ENCODE measurements at regions not wholly inside any gene's neighbourhood (a gene's known extent, or its start where the extent isn't known, plus 50 kb on each side); places are given as distances from the start of the nearest gene placed in this dataset.

DNA sequence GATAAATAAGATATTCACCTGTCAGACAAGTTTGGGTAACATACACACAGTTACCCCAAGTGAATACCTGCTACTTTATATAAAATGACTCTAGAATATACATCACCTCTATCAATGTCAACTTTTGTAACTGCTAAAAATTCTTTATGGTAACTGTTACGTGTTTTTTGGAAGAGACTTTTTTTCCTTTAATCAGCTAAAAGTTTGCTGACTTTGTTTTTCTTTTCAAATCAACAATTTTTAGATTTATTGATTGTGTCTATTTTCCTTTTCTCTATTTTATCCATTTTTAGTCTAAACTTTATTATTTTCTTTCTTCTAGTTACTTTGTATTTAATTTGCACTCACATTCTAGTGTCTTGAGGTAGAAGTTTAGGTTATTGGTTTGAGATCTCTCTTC, 1106.6 kb upstream of the LCORL start:
- ATAC-seq, result no peak
- DNase-seq (ENCODE audit: low spot score), result no peak

DNA sequence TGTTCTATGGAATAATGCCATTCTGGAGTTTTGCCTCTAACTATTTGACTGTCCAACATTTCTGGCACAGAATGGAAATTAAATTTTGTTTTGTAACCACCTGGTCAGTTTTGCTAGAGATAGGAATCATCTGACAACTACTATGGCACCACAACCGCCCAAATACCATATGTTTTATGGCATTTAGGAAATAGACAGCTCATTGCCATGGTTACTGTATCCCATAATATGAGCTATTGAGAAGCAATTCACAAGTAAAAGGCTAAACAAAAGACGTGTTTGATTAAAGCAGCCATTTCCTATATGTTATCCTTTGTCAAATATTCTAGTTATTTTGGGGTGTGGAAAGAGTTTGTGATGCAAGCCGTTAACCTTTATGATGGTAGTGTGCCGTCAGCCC, 1105.3 kb upstream of the LCORL start:
- DNase-seq (ENCODE audit: low spot score) (no peak), ATAC-seq (no peak)

DNA sequence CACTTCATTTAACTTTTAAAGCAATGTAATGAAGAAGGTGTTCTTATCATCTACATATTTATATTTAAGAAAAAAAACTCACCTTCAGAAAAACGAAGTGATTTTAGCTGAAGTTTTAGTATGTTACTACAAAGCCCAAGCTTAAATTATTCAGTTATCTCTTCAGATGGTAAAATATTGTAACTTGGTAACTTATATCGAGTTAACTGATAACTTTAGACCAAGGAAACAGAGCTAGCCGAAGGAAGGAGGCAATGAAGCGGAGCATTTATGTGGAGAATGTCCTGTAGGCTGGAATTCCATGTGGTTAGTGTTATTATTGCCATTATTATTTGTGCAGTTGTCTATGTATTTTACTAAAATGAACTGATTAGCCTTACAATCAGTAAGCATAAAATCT, 1102.1 kb upstream of the LCORL start:
- DNase-seq (ENCODE audit: low spot score) (no peak), ATAC-seq (no peak)

DNA sequence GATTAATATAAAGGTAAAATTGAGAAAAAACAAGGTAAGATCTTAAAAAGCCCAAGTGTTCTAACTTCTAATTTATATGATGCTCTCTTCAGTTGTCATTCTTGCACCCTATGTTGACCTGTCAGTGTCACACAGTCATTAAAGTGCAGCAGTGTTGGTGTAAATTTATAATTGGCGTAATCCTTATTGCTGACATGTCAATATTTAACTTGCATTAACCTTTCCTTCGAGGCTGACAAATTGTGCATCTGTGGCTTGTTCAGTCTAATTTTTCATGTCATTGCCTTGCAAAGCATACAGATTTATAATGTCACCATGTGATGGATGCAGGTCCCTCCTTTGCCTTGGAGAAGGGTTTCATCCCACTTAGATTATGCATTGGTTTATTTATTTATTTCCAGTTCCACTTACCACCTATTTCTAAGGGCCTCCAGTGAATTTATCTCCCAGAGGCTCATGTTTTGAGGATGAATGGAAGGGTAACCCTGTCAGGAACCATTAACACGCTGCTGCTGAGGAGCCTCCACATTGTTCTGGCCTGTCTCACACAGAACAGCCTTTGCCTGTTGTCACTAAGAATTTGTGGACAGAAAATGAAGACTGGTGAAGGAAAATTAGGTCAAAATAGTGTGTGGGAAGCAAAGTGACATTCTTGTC, 1098.5 kb upstream of the LCORL start:
- ATAC-seq, result no peak

DNA sequence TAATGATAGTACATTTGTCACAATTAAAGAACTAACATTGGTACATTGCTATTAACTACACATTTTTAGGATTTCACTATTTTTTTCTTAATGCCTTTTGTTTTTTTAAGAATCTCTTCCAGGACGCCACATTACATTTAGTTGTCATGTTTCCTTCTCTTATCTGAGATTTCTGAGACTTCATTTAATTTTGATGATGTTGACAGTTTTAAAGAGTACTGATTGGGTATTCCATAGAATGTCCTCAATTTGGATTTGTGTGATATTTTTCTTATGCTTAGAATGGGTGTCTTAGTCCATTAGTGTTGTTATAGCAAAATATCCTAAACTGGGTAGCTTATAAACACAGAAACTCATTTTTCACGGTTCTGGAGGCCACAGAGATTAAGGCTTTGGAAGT, 1095.5 kb upstream of the LCORL start:
- DNase-seq (ENCODE audit: low spot score), result no peak
- no peak for ATAC-seq

More for the DNA sequence above, 1098.5 kb upstream of the LCORL start:
- DNase-seq (ENCODE audit: low spot score), result no peak

DNA sequence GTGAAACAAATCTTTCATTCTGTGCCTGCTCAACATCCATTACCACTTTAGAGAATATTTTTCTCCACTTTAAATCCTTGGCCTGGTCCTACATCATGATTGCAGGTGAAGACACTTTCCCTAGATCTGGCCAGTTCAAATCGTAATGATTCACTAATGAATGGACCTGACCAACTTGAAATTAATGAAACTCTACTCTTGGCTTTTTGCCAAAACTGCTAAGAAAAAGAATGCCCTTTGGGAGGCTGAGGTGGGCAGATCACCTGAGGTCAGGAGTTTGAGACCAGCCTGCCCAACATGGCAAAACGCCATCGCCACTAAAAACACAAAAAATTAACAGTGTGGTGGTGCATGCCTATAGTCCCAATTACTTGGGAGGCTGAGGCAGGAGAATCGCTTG, 1082.6 kb upstream of the LCORL start:
- ATAC-seq, result no peak

DNA sequence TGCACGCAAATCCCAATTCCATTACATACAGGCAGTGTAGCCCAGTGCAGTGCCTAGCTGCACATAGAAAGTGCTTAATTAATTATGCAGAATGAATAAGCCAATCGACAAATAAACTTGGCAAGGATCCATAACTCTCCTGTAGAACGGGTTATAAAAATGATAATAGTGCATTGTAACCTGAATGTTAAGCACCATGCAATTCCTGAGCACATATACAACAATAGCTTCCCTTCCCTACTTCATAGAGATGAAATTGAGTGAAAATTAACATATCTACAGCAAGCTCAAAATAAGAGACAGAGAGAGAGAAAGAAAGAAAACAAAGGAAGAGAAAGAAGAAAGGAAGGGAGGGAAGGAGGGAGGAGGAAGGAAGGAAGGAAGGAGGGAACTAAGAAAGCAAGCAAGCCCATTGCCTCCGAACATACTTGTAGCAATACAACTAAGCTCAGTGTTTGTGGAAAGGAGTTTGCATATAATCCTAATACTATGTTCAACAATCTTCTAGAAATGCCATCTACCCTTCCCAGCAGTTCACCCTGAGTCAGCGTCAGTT, 1074.0 kb upstream of the LCORL start:
- ATAC-seq, result no peak
- DNase-seq (ENCODE audit: low spot score), result no peak

More for the DNA sequence above, 1082.6 kb upstream of the LCORL start:
- no peak for DNase-seq (ENCODE audit: low spot score)

DNA sequence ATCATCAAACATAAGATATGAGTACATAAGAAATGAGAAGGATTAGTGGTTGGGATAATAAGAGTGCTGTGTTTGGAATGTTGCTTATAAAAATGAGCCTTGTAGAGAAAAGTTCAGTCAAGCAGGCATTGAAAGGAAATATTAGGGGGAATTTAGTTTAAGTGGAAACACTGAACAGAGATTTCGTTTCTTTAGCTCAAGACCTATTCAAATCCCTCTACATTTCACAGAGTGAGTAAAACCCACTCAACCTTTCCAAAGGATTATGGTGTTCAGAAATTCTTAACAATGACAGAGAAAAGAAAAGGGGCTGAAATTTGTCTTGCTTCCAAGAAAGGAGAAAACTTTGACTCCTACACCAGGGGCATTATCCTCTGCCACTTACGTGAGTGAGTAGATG, 1072.4 kb upstream of the LCORL start:
- ATAC-seq (no peak), DNase-seq (ENCODE audit: low spot score) (no peak)

DNA sequence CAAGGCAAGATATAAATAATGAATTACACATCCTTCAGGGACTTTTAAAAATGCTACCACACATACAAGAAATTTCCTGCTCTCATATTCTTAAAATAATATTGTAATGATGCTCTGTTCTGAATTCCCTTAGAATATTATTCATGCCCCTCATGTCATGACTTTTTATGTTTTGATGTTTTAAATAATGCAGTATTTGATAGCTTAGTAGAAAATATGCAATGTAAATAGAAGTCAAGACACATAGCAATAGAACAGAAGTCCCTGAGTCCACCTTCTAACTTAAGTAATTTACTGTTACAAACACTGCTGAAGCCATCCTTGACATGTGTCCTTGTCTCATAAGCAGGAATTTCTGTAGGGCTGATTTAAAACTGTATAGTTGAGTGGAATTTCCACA, 1071.2 kb upstream of the LCORL start:
- no peak for DNase-seq (ENCODE audit: low spot score)
- no peak for ATAC-seq

DNA sequence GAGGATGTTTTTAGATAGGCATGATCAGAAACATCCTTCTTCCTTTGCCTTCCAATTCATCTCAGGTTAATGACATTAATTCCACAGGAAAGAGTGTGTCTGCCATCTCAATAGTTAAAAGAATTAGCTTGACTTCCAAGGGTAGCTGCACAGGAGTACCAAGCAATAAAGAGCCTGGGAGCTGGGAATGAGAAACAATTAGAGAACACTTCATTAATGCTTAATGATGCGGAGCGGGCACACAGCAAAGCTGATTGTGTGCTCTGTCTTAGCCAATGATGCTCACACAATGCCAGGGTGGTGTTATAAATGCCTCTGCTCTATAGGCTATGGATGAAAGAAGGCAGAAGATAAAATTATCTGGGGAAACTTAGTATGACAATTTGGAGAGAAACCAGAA, 1052.5 kb upstream of the LCORL start:
- DNase-seq (ENCODE audit: low spot score), result no peak
- no peak for ATAC-seq

DNA sequence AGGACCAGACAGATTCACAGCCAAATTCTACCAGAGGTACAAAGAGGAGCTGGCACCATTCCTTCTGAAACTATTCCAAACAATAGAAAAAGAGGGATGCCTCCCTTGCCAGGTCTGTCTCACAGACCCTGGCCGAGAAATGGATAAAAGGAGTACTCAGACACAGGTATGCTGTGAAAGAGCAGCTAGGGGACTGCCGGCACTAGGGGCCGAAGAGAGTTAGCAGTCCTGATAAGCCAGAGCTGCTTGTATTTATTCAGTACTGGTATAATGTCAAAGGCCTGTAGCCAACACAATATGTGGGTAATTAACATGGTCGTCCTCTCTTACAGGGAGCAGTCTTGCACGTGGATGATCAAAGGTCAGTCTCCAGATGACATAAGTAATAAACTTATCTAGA, 1042.1 kb upstream of the LCORL start:
- DNase-seq (ENCODE audit: low spot score) (no peak), ATAC-seq (no peak)

DNA sequence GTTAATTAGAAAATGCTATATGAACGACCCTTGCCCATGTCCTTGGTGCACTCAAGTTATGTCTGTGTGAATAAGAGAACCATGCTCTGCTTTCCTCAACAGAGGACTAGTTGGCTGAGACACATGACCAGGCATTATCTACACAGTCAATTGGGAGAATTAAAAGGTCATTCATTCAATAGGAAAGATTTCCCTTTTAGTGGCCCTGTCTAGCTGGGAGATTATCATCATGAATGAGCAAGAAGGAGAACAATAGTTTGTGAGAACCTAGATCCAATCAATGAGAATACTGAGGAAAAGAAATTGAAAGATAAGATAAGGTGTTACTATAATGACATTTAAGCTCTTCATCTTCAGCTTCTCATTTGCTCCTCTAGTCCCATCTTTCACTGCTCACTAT, 1033.4 kb upstream of the LCORL start:
- DNase-seq (ENCODE audit: low spot score) (no peak), ATAC-seq (no peak)

DNA sequence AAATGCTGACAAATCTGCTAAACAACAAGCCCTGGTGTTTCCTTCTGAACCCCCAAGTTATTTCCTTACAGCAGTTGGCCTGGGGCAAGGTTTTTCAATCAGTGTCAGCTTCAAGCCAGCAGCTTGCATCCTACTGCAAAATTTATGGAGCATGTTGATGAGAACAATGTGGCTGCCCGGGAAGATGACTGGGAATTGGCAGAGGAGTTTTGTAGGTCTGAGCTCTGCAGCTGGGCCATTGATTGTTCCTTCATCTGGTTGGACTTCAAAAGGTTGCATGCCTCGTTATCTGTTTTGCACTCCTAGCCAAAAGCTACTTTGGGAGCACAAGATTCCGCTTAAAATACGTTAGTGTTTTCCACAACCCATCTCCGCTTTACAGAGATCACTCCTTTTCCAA, 1030.3 kb upstream of the LCORL start:
- DNase-seq (ENCODE audit: low spot score) (no peak), ATAC-seq (no peak)

DNA sequence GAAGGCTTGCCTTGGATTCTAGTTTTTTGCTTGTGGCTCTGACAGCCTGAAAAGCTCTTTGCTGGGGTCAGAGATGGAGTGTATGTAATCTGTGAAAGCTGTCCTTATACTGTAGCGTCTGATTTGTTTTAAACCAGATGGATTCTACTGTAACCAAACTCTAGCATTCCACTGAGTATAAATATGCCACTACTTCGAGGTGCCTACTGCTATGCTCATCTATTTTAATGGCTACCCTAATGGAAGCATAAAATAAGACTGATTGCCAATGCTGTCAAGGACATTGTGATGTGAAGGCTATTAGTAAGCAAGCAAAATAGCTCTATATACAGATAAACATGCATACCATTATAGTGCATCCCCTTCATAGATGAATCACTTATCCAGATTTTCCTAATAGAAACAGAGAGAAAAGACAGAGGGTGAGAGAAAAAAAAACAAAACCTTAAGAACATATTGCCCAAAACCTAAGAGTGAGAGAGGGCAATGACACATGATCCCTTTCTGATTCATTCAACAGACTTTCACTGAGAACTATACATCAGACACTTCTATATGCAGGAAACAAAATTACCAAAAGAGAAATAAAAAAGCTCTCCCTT, 1025.8 kb upstream of the LCORL start:
- DNase-seq (ENCODE audit: low spot score), result no peak
- ATAC-seq, result no peak

DNA sequence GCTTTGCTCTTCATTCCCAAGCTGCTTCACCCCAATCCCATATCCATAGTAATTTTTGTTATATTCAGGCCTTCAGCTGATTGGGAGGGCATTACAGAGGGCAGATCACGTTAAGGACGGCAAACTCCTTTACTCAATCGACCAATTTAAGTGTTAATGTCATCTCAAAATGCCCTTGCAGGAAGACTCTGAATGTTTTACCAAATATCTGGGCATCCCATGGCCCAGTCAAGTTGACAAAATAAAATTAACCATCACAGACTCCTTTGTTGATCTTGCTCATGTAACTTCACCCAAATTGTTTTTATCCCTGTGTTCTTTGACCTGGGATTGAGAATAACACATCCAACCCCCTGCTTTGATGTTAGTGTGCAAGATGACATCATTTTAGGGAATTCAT, 1018.3 kb upstream of the LCORL start:
- DNase-seq (ENCODE audit: low spot score), result no peak
- no peak for ATAC-seq

DNA sequence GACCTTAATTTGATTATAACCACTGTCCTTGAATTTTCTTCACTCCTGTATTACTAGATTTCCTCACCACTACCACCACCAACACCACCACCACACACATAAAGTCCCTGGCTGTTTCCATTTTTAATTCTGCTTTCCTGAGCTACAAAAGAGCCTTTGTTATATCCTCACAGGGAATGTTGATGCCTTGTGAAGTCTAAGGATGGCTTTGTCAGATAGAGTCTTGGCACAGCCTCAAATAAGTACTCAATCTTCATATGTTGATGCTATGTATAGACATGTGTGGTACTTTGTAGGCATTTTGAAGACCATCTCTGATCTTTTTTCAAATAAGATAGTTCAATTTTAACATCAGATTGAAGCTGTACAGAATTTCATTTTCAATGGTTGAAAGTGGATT, 1016.7 kb upstream of the LCORL start:
- DNase-seq (ENCODE audit: low spot score) (no peak), ATAC-seq (no peak)

DNA sequence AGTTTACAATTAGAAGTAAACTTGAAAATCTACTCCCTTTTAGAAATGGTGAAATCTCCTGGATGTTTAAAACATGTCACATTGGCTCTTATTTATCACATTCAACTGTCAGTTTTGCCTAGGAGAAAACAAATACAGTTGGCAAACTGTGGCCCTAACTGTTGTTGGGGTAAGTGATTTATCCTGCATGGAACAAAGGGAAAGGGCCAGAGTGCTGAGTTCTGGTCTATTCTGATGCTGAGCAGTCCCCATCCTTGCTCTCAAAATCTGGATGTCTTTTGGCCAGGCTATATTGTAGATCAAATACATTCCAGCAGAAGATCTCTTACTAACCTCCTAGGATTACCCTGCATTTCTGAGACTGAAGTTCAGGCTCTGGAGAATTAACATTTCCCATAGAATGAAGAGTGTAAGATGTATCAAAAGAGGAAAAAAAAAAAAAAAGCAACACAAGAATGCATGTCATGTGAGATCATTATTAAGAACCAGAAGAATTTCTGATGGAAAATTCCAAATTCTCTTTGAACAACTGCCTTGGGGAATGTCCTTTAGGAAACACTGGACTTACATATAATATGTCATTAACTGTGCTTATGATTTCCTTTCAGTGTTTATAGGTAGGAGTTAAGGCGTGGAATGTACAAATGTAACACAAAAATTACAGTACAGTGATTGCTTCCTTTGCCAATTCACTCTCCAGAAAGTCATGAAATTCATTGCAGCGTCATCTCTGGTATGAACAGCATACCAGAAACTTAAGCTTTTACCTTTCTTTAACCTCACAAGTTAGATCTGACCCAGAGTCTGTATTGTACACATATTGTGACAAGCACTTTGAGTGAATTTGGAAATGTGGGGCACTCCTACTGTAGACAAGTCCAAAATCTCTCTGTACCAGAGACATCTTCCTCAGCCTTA, 1012.5 kb upstream of the LCORL start:
- ATAC-seq, result no peak

DNA sequence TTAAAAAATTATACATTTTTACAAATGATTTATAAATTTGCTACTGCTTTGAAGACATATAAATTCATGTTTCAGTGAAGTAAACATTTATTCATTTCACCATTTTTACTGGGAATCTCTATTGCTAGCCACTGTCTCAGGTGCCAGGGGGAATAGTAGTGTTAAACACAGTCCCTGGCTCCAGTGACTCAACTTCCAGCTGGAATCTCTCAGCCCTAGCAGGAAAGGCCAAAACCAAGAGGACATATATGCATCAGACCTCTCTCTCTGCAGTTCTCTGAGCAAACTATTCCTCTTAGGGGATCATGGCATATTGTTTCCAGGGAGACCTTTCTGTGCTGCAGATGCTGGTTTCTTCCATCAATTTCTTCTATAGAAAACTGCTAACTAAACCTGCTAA, 1009.0 kb upstream of the LCORL start:
- DNase-seq (ENCODE audit: low spot score) (no peak), ATAC-seq (no peak)

More for the DNA sequence above, 1012.5 kb upstream of the LCORL start:
- DNase-seq (ENCODE audit: low spot score), result no peak

DNA sequence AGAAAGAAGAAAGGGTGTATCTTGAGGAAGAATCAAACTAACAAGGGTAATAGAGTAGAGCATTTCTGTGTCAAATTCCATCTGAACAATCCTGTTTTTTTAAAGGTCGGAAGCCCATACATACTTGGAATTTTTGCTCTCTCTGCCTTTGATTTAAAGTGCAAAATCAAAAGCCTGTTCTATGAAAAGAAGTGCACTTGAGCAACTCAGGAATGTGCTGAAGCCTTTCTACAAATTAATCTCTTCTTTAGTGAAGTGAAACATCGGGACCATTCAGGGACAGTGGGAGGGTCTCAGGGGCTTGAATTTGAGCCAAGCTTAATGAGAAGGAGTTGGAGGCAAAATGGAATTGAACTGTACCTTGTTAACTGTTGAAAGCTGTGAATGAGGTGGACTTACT, 1008.5 kb upstream of the LCORL start:
- ATAC-seq, result no peak
- DNase-seq (ENCODE audit: low spot score), result no peak

DNA sequence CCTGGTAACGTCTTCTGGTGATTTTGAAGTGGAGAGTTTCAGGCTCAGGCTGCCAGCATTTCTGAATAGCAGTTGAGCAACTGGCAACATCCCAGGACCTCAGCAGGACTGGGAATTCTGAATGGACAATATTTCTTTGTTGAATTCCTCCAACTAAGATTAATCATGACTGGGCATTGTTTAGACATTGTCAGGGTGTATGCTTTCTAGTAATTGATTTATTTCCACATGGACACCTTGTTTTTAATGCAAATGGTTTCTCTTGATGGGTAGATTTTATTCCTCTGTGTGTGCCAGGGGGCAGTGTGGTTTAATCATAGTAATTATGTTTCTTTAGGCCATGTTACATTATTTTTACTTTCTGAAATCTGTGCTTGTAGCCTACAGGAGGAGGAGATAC, 1004.7 kb upstream of the LCORL start:
- no peak for DNase-seq (ENCODE audit: low spot score)
- ATAC-seq, result no peak

DNA sequence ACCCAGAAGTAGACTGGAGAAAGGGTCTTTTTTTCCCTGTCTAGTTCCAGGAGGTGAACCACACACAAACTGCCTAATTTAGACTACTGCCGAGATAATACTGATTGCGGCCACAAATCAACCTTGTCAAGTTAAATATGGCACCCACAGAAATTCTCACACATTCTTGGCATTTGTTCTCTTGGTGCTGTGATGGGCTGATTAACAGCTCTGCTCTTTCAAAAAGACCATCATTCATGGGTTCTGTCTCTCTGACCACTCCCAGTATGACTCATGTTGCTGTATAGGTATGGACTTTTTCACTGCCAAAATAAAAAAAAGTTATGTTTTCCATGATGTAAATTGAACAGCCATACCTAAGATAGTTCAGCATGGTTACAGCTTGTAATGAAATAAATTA, 1003.5 kb upstream of the LCORL start:
- no peak for ATAC-seq
- no peak for DNase-seq (ENCODE audit: low spot score)

DNA sequence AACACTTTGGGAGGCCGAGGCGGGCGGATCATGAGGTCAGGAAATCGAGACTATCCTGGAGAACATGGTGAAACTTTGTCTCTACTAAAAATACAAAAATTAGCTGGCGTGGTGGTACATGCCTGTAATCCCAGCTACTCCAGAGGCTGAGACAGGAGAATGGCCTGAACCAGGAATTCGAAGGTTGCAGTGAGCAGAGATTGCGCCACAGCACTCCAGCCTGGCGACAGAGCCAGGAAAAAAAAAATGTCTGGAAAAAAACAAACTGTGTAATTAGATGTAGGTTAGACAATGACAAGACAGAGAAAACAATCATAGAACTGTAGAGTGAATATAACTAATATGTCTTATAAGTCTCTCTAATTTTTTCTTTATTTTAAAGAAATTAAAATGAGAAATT, 1002.5 kb upstream of the LCORL start:
- ATAC-seq, result no peak
- DNase-seq (ENCODE audit: low spot score), result no peak

Measured in left lobe of liver (tissue), 2 donors.